HL-60 (cell line): ENCODE measurements at regions not wholly inside any gene's neighbourhood (a gene's known extent, or its start where the extent isn't known, plus 50 kb on each side); places are given as distances from the start of the nearest gene placed in this dataset.

Experiments used
- CTCF ChIP-seq: IDR thresholded peaks from one replicate; pipeline ENCODE4 v1.5.1; 2011; ENCODE audit warnings: low read length, control low read depth, inconsistent platforms; ENCODE audit not compliant: insufficient read depth
- GABPA ChIP-seq: IDR thresholded peaks from 2 replicates; pipeline ENCODE4 v1.6.1; 2012; ENCODE audit warnings: low read depth

DNA sequence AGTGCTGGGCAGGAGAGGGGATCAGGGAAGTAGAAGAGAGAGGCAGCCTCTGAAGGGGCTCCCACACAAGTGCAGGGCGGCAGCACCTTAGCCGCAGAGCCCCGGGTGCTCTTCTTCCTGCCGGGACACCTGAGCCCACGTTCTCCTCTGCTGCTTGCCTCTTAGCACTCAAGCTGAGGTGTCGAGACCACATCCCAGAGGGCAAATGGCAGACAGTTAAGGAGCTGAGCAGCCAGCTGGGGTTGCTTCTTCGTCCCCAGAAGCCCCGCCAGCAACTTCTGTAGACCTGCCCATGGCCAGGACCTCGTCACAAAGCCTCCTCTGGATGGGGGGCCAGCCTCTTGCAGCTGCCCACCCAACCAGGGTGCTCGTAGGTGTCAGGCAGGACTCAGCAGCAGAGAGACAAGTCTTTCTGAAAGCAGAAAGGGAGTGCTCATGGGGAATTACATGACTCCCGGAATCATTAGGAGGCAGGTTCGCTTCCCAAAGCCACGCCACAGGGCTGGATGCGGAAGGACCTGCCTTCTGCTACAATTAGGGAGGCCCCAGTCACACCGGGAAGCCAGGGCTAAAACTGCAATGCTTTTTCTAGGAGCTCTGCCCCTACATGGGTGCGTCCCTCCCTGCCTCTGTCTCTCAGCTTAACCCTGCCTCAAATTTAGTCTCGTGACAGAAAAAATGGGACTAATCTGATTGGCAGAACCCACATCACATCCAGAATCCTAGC is 141.4 kb upstream of the RAB4A start:
- TF ChIP-seq CTCF (no peak), GABPA (no peak)
